Endothelial cell of umbilical vein (primary cell): ENCODE measurements at regions not wholly inside any gene's neighbourhood (a gene's known extent, or its start where the extent isn't known, plus 50 kb on each side); places are given as distances from the start of the nearest gene placed in this dataset.

Source experiments
- BruUV-seq: library from RNA; stranded (reverse); fragments of 400-500 nt; replicated peaks from 2 replicates; lab custom pipeline; 2021; lab: Mats Ljungman, UMichigan
- CTCF ChIA-PET: fragments of 300-600, 350-600 bp; sonication (Branson Sonifier 250); formaldehyde crosslinking; loops from one replicate; lab custom pipeline; 2021; ENCODE audit warnings: antibody characterized with exemption, inconsistent platforms; lab: Charles Lee
- POLR2A ChIA-PET: fragments of 300-600, 350-600 bp; sonication (Branson Sonifier 250); formaldehyde crosslinking; loops from one replicate; lab custom pipeline; 2021; ENCODE audit warnings: antibody characterized with exemption, inconsistent platforms; lab: Charles Lee
- DNase-seq: peaks from one replicate; pipeline ENCODE4 v3.0.0-alpha.2; 2011; ENCODE audit warnings: low read depth, low spot score
- FAIRE-seq: peaks from 2 replicates; lab custom pipeline; 2011; peaks lifted over from hg19 to GRCh38; lab: Jason Lieb, UNC
- H2AFZ ChIP-seq: 2 replicates; pipeline ENCODE4 v1.6.0; 2012; ENCODE audit warnings: low read depth, low read length, control low read depth, inconsistent platforms
- H3K27ac ChIP-seq: 2 replicates; pipeline ENCODE4 v1.5.1; 2011; ENCODE audit warnings: low read depth, mild to moderate bottlenecking, control low read depth, low read length, moderate library complexity; ENCODE audit not compliant: insufficient read depth
- H3K27me3 ChIP-seq, 2 experiments: 2 replicates each; pipeline versions ENCODE4 v1.6.0 to v1.6.1; 2011; ENCODE audit warnings: low read length in 2 of 2, mixed read lengths in 1 of 2; ENCODE audit not compliant: control insufficient read depth in 2 of 2, insufficient read depth in 2 of 2
- H3K36me3 ChIP-seq, 2 experiments: 2 replicates in 1 of 2; 3 replicates in 1 of 2; pipeline ENCODE4 v1.5.1; 2011; ENCODE audit warnings: low read length in 2 of 2, mild to moderate bottlenecking in 1 of 2, moderate library complexity in 1 of 2; ENCODE audit not compliant: control insufficient read depth in 2 of 2, insufficient read depth in 2 of 2; ENCODE audit errors: extremely low read depth in 1 of 2
- H3K4me1 ChIP-seq: 3 replicates; pipeline ENCODE4 v1.5.1; 2011; ENCODE audit warnings: mild to moderate bottlenecking, low read length; ENCODE audit not compliant: control insufficient read depth, insufficient read depth; ENCODE audit errors: extremely low read depth
- H3K4me2 ChIP-seq: 2 replicates; pipeline ENCODE4 v1.6.1; 2011; ENCODE audit warnings: low read length, control low read depth, mixed read lengths; ENCODE audit not compliant: insufficient read depth
- H3K4me3 ChIP-seq, 3 experiments: fragments of 200-600 bp in 1 of 3; sonication (generic), shearing (Covaris generic) in 1 of 3; replicated peaks in 1 of 3; 2 replicates each; pipeline ENCODE4 v1.5.1; 2011 to 2016; ENCODE audit warnings: control low read depth in 3 of 3, low read length in 3 of 3, mild to moderate bottlenecking in 2 of 3, inconsistent platforms in 1 of 3, low read depth in 1 of 3, moderate library complexity in 1 of 3; ENCODE audit not compliant: insufficient read depth in 1 of 3
- H3K79me2 ChIP-seq: 2 replicates; pipeline ENCODE4 v1.6.0; 2012; ENCODE audit warnings: low read length, inconsistent platforms; ENCODE audit not compliant: control insufficient read depth, insufficient read depth
- H3K9ac ChIP-seq: replicated peaks from 2 replicates; pipeline ENCODE3; 2011; ENCODE audit warnings: low read length, control low read depth; ENCODE audit not compliant: insufficient read depth; ENCODE audit errors: extremely low read depth
- H3K9me1 ChIP-seq: replicated peaks from 3 replicates; pipeline ENCODE4 v1.6.0; 2011; ENCODE audit warnings: mild to moderate bottlenecking, low read length; ENCODE audit not compliant: control insufficient read depth, insufficient read depth; ENCODE audit errors: extremely low read depth
- H3K9me3 ChIP-seq: replicated peaks from 2 replicates; pipeline ENCODE4 v1.5.1; 2012; ENCODE audit warnings: low read length, inconsistent platforms; ENCODE audit not compliant: control insufficient read depth, insufficient read depth
- H4K20me1 ChIP-seq: replicated peaks from 2 replicates; pipeline ENCODE3; 2011; ENCODE audit warnings: mild to moderate bottlenecking, low read length; ENCODE audit not compliant: control insufficient read depth, insufficient read depth; ENCODE audit errors: extremely low read depth
- CTCF ChIP-seq, 2 donors: IDR thresholded peaks; 1 replicate in 1 of 2; 2 replicates in 1 of 2; pipeline ENCODE4 v1.5.1; 2011; ENCODE audit warnings: low read length in 2 of 2, mild to moderate bottlenecking in 2 of 2, moderate library complexity in 2 of 2, control low read depth in 1 of 2, inconsistent platforms in 1 of 2, low read depth in 1 of 2; ENCODE audit not compliant: insufficient read depth in 1 of 2; ENCODE audit errors: extremely low read depth in 1 of 2
- GATA2 ChIP-seq: IDR thresholded peaks from 2 replicates; pipeline ENCODE4 v1.7.0; 2011; ENCODE audit warnings: low read depth, mild to moderate bottlenecking, moderate library complexity, mixed read lengths, low read length; ENCODE audit not compliant: insufficient read length, insufficient read depth
- MAX ChIP-seq: IDR thresholded peaks from 2 replicates; pipeline ENCODE4 v1.6.1; 2011; ENCODE audit not compliant: insufficient read depth, insufficient read length
- MYC ChIP-seq: IDR thresholded peaks from one replicate; pipeline ENCODE4 v1.6.1; 2011; ENCODE audit warnings: mild to moderate bottlenecking, low read depth, low read length
- POLR2A ChIP-seq: IDR thresholded peaks from 2 replicates; pipeline ENCODE4 v1.6.1; 2012; ENCODE audit warnings: low read depth, mild to moderate bottlenecking, control low read depth, low read length
- POLR2AphosphoS5 ChIP-seq: IDR thresholded peaks from 2 replicates; pipeline ENCODE4 v1.6.1; 2012; ENCODE audit warnings: low read depth, mild to moderate bottlenecking, control low read depth, low read length, moderate library complexity; ENCODE audit not compliant: insufficient read depth
- dilution Hi-C: fragments of 300-500 bp; cut with MboI; formaldehyde crosslinking; loops from one replicate; pipeline ENCODE4 v1.15.0; 2019; ENCODE audit warnings: low sequenced_read_pairs; ENCODE audit not compliant: extremely low pct_ligation_motif_present
- intact Hi-C: fragments of 100-400 bp; cut with micrococcal nuclease; formaldehyde crosslinking; loops from one replicate; pipeline ENCODE4 v1.10.0; 2022

GRCh38 chr9:90393365-90394152, 249.1 kb downstream of the DIRAS2 start:
- dilution Hi-C loops, result no loop called here
- CTCF ChIA-PET, result interaction anchor here (0.7 kb wide), 1 partner anchor 155 kb away, joined by 3 read pairs; no protein-coding TSS in a partner anchor
- no TSS peak for BruUV-seq
- Histone ChIP-seq H3K27me3 (no peaks in the 10 kb centered on the region), H3K27ac (no peak overlapping the region), H3K9me1 (no peaks in the 10 kb centered on the region), H3K4me2 (no peak overlapping the region), H3K4me3 (no peak overlapping the region), H3K36me3 (no peaks in the 10 kb centered on the region), H3K9ac (no peak overlapping the region), H4K20me1 (no peaks in the 10 kb centered on the region), H2AFZ (no peak overlapping the region), H3K9me3 (peaks cover 3% of the 10 kb centered on the region), H3K79me2 (no peaks in the 10 kb centered on the region), H3K4me1 (no peaks in the 10 kb centered on the region)
- FAIRE-seq (no peak), DNase-seq (no peak)
- POLR2A ChIA-PET, result no interaction called here
- TF ChIP-seq CTCF (IDR thresholded peaks at IDR 0.05; ENCODE audit: extremely low read depth in 1 of 2, insufficient read depth in 1 of 2, low read depth in 1 of 2, low read length in 2 of 2), result no peak
- no peak for TF ChIP-seq MYC
- TF ChIP-seq POLR2AphosphoS5, result no peak
- no peak for TF ChIP-seq GATA2
- TF ChIP-seq POLR2A, result no peak
- no peak for TF ChIP-seq MAX
- intact Hi-C loops, result no loop called here
